GM19452 (cell line): ENCODE measurements at regions not wholly inside any gene's neighbourhood (a gene's known extent, or its start where the extent isn't known, plus 50 kb on each side); places are given as distances from the start of the nearest gene placed in this dataset.

ENCODE experiments used
- ATAC-seq: cut with Tn5 transposase; IDR thresholded peaks from one replicate; pipeline ENCODE4 v1.9.1; 2021; ENCODE audit not compliant: unreplicated experiment

DNA sequence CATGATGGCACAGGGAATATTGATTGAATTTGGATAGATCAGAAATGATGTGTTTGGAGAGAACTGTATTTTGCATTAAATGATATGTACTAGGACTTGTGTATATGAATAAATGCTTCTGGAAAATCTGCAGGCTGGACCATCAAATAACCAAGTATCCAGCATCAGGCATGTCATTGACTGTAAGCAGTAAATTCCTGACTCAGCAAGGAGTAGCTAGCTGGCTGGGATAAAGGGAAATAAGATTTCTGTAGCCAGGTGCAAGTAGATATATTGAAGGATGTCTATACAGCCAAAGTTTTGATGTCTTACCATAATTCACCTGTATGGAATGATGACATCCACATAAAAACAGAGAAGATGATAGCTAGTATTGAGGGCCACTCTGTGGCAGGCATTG is 809.6 kb downstream of the CDH11 start:
- ATAC-seq: no peak

DNA sequence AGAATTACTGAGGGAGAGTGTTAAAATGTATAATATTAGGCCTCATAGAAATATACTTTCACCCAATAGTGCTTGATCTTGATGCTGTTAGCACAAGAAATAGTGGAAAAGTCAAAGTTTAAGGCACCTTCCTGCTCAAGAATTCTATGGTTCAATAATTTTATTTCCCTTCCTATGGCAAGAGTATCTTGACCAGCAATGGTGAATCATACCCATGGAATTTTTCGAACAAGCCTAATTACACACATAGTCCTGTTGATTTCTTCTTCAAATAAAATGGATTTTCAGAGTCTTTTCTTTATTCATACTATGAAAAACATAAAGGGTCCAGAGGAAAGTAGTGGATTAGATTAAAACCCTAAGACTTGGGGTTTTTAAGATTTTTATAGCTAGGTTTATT is 810.6 kb downstream of the CDH11 start:
- no peak for ATAC-seq

DNA sequence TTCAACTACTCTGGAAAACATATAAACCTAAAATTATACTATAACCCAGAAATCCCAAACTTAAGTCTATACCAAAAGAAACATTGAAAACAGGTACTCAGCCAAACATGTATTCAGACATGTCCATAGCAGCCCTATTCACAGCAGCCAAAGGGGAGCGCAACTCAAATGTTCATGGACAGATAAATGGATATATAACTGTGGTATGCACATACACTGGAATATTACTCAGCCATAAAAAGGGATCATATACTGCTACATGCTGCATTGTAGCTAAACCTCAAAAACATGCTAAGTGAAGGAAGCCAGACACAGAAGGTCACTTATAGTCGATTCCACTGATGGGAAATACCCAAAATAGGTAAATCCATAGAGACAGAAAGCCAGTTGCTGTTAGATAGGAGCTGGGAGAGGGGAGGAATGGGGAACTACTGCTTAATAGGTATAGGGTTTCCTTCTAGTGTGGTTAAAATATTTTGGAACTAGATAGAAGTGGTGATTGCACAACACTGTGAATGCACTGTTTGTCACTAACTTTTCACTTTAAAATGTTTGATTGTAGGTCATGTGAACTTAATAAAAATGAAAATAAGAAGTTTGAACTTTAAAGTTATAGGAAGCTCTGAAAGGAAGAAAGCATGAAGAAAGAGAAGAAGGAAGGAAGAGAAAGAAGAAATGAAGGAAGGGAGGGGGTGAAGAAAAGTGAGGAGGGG is 812.3 kb downstream of the CDH11 start:
- ATAC-seq: no peak

DNA sequence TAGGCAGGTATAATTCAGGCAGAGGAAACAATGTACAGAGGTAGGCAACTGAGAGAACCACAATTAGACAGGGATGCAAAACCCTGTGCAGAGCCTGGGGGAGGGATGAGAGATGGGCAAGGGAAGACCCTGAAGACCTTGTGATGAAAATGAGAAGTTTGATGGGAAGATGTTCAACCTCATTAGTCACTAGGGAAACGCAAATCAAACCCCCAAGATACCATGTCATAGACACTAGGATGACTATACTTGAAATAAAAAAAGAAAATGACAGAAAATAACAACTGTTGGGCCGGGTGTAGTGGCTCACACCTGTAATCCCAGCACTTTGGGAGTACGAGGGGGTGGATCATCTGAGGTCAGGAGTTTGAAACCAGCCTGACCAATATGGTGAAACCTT is 813.1 kb downstream of the CDH11 start:
- no peak for ATAC-seq

DNA sequence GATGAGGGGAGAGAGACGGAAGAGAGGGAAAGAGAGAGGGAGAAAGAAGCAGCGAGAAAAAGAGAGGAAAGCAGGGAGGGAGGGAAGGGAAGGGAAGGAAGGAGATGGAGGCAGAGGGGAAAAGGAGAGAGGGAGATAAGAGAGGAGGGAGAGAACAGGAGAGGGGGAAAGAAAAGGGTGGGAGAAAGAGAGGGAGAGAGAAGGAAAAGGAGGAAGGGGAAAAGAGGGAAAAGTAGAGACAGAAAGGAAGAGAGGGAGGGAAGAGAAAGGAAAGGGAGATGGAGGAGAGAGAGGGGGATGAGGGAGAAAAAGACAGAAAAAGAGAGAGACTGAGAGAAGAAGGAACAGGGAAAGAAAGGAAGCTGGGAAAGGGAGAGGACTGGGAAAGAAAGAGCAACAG is 814.4 kb downstream of the CDH11 start:
- no peak for ATAC-seq

DNA sequence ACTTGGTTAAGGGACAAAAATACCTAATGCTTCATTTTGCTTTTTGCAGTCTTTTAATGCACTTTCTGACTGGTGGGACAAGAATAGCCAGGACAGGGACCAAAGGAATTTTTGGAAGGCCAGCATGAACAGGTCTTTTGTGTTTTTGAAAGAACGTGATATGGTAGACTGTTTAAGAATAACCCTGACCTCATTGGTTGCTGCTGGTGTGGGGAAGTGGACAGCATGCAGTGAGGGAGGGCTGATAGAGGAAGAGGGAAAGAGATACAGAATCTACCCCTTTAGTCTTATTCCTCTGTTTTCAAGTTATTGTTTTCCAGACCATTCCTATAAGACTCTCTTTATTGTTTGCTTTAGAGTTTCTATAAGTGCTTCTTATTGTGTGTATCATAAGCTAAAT is 816.2 kb downstream of the CDH11 start:
- ATAC-seq: no peak

DNA sequence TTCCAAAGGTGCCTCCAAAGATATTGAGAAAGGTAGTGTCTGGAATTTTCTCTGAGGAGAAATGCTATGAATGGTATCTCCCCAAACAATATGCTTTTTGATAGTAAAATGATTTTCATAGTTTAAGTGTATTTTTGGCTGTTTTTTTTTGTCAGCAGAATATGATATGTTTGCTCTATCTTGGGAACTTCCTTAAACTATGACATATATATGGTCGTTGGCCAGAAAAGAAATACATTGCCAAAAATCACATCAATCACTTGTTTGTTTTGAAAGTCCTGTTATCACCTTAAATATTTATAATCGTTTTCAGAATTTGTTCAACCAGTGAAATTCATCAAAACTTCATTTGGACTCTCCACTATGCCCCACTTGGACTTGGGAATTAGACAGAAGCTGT is 816.9 kb downstream of the CDH11 start:
- no peak for ATAC-seq

DNA sequence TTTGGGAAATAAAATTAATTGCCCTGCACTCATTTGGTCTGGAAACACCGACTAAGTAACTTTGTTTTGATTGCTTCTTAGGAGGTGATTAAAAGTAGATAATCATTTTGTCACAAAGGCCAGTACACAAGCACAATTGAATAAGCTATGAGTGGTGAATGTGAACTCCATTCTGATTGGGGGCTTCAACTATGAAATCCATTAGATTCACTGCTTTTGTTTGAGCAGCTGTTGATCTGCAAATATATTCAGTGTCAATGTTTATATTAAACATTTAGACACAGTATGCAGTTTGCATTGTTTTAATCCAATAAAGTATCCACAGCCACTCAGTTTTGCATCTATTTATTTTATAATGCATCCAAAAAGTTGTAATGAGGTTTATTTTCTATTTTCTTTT is 817.5 kb downstream of the CDH11 start:
- ATAC-seq: no peak

DNA sequence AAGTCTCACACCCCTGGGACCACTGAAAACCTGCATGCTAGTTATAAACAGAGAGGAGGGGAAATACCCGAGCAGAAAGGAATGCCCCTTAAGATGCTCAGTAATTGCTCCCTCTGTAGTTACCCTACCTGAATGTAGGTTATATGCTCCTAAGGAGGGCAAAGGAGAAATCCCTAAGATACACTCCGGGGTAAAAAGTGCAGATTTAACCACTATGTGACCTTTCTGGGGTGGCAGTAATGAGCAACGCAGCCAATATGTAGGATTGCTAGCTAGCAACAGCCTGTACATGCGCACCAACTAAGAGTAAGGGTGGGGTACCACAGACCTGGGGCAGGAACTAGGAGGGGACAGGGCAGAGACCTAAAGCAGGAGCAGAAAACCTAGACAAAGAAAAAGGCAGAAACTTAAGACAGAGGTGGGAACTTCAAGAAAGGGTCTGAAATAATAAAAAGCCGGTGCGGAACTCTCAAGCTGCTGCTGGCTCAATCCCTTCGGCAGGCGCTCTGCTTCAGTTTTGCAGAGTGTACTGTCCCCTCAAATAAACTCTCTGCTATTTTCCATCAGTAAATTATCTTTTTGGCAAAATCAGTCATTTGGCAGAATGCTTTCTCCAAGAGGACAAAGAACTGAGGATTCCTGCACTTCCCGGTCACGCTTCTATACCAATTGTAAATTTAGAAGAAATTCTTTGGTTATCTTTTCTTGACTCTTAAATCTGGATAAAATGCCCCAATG is 823.8 kb downstream of the CDH11 start:
- ATAC-seq: no peak

DNA sequence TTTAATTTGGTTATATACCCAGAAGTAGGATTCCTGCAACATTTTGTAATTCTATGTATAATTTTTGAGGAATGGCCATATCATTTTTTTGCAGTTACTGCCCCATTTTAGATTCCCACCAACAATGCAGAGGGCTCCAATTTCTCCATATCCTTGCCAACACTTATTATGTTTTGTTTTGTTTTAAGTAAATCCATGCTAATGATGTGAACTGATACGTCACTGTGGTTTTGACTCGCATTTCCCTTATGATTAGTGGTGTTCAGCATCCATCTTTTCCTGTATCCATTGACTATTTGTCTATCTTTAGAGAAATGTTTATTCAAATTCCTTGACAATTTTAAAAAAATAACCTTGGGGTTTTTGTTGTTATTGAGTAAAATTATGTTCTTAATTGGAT is 826.4 kb downstream of the CDH11 start:
- no peak for ATAC-seq

DNA sequence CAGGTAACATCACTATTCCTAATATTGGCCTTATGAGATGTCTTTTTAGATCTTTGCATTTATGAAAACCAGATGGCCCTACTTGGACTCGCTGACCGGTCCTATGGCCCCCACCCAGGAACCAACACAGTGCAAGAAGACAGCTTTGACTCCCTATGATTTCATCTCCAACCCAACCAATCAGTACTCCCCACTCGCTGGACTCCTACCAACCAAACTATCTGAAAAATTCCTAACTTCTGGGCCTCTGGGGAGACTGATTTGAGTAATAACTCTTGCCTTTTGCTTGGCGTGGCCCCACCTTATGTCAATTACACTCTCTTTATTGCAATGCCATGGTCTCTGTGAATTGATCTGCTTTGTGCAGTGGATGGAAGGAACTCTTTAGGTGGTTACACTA is 828.9 kb downstream of the CDH11 start:
- ATAC-seq: no peak

DNA sequence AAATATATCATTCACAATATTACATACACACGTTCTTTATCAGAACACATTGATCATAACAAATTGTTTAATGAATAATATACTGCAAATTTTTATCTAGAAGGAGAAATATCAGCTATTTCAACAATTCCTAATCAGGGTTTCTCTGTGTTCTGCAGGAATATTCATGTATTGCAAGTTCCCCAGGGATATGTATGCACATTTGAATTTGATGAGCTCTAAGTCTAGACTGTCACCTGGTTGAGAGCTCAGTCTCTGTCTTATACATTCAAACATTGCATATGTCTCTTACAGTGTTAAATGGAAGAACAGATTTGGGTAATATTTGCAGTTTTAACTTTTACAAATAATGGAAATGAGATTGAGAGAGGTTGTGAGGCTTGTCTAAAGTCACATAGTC is 829.7 kb downstream of the CDH11 start:
- ATAC-seq: no peak

DNA sequence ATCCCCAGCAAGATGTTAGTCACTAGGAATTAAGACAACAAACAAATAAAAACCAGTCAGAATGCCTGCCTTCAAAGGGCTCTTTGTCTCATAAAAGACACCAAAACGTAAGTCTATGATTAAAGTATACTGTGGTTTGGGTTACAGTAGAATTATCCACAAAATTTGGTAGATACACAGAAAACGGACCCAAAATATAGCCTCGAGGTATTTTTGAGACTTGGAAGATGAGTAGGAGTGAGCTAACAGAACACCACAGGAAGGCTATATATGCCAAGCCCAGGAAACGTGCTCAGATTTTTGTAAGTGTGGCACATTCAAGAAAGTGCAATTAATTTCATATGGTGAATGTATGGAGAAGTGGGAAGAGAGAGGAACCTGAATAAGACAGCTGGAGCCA is 831.4 kb downstream of the CDH11 start:
- no peak for ATAC-seq

DNA sequence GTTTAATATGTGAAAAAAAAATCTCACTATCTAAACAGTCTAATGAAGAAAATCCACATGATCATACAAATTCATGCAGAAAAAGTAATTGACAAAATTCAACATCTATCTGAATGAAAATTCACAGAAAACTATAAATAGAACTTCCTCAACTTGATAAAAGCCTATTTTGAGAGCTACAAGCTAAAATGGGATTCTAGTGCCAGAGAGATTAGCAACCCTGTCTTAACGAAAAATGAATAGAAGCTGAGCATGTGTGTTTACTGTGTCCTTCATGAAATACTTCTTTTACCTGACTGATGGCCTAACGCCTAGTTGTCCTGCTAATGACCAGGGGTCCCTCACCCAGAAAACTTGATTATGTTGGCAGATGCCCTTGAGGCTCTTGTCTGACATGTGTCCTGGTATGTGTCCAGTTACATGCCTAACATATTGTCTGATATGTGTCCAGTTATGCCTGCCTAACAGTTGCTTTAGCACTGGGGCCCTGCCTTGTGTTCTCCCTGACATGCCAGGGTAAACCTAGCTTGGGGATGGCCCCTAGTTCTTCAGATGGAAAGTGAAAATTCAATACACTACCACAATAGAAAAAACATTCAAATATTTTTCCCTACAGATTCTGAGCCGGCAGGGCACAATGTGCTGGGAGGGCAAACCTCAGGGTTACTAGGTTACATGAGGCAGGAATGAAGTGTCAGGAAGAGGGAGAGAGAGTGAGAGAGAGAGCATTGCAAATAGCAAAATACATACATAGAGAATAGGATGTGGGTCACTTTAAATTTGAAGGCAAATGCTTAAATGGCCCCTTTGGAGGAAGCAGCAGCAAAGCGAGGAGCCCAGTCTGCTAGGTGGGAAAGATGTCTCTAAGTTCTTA is 834.0 kb downstream of the CDH11 start:
- ATAC-seq: no peak

DNA sequence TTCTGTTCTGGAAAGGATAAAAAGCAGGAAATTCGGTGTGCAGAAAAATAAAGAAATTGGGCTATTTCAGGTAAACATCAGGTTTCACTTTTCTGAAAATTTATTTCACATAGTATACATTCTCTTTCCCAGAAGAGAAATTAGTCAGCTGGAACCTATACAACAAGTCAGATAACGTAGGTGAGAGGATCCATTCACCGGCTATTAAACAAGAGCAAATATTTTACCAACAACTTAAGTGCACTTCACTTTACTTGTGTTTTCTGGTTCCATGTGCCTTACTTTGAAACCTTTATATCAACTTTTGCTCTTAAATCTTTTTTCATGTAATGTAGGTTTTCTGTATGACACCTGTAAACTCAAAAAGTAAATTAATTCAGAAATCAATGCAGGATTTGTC is 839.7 kb downstream of the CDH11 start:
- no peak for ATAC-seq

DNA sequence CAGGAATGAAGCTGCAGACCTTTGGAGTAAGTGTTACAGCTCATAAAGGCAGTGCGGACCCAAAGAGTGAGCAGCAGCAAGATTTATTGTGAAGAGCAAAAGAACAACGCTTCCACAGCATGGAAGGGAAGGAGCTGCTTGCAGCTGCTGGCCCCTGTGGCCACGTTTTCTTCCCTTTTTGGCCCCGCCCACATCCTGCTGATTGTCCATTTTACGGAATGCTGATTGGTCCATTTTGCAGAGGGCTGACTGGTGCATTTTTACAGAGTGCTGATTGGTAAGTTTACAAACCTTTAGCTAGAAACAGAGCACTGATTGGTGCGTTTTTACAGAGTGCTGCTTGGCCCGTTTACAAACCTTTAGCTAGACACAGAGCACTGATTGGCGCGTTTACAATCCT is 841.5 kb downstream of the CDH11 start:
- no peak for ATAC-seq

DNA sequence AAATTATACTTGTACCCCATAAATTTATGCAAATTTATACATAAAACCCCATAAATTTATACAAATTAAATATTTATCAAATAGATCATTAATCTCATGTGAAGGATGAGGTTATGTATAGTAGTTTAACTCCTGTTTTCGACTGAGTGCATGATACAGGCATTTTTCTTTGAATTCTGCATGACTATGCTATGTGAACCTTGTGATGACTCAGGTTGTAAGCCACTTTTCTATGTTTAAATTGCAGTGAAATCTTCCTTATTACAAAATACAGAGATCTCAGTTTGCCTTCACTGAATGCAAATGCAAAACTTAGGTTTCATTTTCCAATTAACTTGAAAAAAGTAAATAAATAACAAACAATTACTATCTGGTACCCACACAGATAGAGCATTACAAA is 843.7 kb downstream of the CDH11 start:
- no peak for ATAC-seq

DNA sequence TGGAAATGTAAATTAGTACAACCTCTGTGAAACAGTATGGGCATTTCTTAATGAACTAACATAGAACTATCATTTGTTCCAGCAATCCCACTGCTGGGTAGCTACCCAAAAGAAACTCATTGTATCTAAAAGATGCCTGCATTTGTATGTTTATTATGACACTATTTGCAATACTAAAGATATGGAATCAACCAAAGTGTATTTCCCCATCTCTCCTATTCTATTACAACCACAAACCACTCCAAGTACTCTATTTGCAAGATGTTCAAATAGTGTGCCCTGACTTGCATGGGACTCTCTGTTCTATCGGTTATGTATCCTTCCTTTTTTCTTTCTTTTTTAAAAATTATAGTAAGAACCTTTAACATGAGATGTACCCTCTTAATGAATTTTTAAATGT is 845.2 kb downstream of the CDH11 start:
- ATAC-seq: no peak

DNA sequence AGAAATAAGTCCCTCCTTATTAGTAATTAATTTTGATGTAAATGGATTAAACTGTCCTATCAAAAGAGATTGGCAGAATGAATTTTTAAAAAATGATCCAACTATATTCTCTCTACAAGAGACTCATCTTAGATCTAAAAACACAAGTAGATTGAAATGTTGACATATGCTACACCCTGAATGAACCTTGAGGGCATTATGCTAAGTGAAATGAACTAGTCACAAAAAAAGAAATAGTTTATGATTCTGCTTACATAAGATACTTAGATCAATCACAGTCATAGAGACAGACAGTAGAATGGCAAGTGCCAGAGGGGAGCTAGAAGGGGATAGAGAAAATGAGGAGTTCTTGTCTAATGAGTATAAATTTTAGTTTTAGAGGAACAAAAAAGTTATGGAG is 849.8 kb downstream of the CDH11 start:
- ATAC-seq: no peak

DNA sequence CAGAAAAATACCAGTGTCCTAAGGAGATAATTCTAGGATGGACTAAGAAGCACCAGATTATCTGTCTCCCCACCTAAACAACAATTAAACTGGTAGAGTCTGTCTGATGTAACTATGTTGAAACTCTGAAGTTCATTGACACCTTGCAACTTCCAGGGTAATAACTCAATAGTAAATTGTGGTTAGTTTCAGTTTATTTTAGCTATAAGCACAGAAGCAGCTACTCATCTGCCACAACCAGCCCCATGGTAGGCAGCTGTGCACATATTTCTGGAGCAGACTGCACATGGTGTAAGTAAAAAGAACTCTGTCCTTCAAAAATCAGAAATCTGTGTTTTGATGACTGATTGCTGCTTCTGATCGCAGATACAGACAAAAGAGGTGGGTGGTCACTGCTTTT is 852.1 kb downstream of the CDH11 start:
- ATAC-seq: no peak

DNA sequence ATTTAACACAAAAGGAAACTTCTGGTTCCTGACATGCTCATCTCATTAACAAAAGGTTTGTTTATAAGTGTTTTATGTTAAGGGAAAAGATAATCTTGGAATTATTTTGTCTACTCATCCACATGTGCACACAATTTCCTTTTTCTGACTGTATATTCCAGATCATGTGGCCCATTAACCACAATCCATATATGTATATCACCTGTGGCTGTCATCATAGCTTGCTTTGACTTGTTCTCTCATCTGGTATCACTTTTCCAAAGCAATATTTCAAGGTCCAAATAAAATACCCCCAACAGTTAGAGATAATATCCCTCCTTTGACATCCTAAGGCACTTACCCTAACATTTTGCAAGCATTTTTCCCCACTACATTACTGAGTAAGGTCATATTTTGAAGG is 856.1 kb downstream of the CDH11 start:
- no peak for ATAC-seq
